PC-3 (cell line): ENCODE measurements at regions not wholly inside any gene's neighbourhood (a gene's known extent, or its start where the extent isn't known, plus 50 kb on each side); places are given as distances from the start of the nearest gene placed in this dataset.

ENCODE experiments used
- EZH2 ChIP-seq: fragments of 300-600 bp; sonication (generic); IDR thresholded peaks from one replicate; pipeline ENCODE4 v1.6.1; 2017; ENCODE audit warnings: antibody characterized with exemption, mild to moderate bottlenecking, low read length; ENCODE audit not compliant: unreplicated experiment
- TF ChIP-seq, protein P1 (sequence below): fragments of 300-600 bp; sonication (generic); conservative IDR thresholded peaks from 2 replicates; pipeline ENCODE4 v1.5.1; 2017; ENCODE audit warnings: antibody characterized with exemption, low read depth, mild to moderate bottlenecking, low read length

DNA sequence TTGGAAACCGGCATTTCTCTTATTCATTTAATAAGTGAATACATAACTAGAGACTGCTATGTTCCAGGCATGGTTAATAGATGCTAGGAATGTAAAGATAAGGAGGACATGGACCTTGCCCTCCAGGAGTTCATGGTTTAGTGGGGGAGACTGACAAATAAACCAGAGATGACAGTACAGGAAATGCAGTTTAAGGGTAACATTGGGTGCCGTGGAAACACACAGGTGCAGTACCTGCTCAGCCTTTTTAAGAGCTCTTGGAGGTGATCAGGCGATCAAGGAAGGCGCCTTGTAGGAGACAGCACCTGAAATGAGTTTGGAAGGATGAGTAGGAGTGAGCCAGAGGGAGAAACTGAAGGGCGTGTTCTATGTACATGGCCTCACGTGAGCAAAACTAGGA, 145.8 kb downstream of the AASDH start:
- TF ChIP-seq EZH2 = no peak
- TF ChIP-seq, protein P1, sequence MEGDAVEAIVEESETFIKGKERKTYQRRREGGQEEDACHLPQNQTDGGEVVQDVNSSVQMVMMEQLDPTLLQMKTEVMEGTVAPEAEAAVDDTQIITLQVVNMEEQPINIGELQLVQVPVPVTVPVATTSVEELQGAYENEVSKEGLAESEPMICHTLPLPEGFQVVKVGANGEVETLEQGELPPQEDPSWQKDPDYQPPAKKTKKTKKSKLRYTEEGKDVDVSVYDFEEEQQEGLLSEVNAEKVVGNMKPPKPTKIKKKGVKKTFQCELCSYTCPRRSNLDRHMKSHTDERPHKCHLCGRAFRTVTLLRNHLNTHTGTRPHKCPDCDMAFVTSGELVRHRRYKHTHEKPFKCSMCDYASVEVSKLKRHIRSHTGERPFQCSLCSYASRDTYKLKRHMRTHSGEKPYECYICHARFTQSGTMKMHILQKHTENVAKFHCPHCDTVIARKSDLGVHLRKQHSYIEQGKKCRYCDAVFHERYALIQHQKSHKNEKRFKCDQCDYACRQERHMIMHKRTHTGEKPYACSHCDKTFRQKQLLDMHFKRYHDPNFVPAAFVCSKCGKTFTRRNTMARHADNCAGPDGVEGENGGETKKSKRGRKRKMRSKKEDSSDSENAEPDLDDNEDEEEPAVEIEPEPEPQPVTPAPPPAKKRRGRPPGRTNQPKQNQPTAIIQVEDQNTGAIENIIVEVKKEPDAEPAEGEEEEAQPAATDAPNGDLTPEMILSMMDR = no peak
